HL-60 (cell line): ENCODE measurements at regions not wholly inside any gene's neighbourhood (a gene's known extent, or its start where the extent isn't known, plus 50 kb on each side); places are given as distances from the start of the nearest gene placed in this dataset.

Experiments
- DNase-seq, 2 experiments: peaks; one replicate each; pipeline ENCODE4 v3.0.0-alpha.2; 2010 to 2020; ENCODE audit warnings: low read depth in 1 of 2, low spot score in 1 of 2
- H3K27ac ChIP-seq: fragments of 250-450 bp; sonication (Bioruptor Pico); replicated peaks from 2 replicates; pipeline ENCODE4 v1.5.1; 2020; ENCODE audit warnings: mild to moderate bottlenecking, moderate library complexity
- H3K27me3 ChIP-seq: fragments of 250-450 bp; sonication (Bioruptor Pico); 2 replicates; pipeline ENCODE4 v1.5.1; 2021; ENCODE audit warnings: mild to moderate bottlenecking, moderate library complexity; ENCODE audit not compliant: insufficient read depth, poor library complexity, severe bottlenecking
- H3K4me3 ChIP-seq: replicated peaks from 2 replicates; pipeline ENCODE4 v1.5.1; 2011; ENCODE audit warnings: mild to moderate bottlenecking, control low read depth, low read length; ENCODE audit not compliant: insufficient read depth
- GABPA ChIP-seq: IDR thresholded peaks from 2 replicates; pipeline ENCODE4 v1.6.1; 2012; ENCODE audit warnings: low read depth
- POLR2AphosphoS5 ChIP-seq: IDR thresholded peaks from 2 replicates; pipeline ENCODE4 v1.6.1; 2012; ENCODE audit warnings: low read depth
- REST ChIP-seq: IDR thresholded peaks from 2 replicates; pipeline ENCODE4 v1.6.1; 2012; ENCODE audit warnings: low read depth; ENCODE audit not compliant: insufficient replicate concordance
- SPI1 ChIP-seq: IDR thresholded peaks from 2 replicates; pipeline ENCODE4 v1.6.1; 2012; ENCODE audit warnings: low read depth, mild to moderate bottlenecking, borderline replicate concordance
- TF ChIP-seq, protein P1 (sequence below): IDR thresholded peaks from one replicate; pipeline ENCODE4 v1.5.1; 2011; ENCODE audit warnings: low read length, control low read depth, inconsistent platforms; ENCODE audit not compliant: insufficient read depth

GRCh38 chr10:28930514-28931495, 253.5 kb downstream of the BAMBI start:
- H3K4me3 ChIP-seq = no peak overlapping the region
- H3K27me3 ChIP-seq = no peaks in the 10 kb centered on the region
- no peak for DNase-seq
- H3K27ac ChIP-seq = no peak overlapping the region
- TF ChIP-seq, protein P1, sequence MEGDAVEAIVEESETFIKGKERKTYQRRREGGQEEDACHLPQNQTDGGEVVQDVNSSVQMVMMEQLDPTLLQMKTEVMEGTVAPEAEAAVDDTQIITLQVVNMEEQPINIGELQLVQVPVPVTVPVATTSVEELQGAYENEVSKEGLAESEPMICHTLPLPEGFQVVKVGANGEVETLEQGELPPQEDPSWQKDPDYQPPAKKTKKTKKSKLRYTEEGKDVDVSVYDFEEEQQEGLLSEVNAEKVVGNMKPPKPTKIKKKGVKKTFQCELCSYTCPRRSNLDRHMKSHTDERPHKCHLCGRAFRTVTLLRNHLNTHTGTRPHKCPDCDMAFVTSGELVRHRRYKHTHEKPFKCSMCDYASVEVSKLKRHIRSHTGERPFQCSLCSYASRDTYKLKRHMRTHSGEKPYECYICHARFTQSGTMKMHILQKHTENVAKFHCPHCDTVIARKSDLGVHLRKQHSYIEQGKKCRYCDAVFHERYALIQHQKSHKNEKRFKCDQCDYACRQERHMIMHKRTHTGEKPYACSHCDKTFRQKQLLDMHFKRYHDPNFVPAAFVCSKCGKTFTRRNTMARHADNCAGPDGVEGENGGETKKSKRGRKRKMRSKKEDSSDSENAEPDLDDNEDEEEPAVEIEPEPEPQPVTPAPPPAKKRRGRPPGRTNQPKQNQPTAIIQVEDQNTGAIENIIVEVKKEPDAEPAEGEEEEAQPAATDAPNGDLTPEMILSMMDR = no peak
- no peak for TF ChIP-seq POLR2AphosphoS5
- TF ChIP-seq REST = no peak
- no peak for TF ChIP-seq GABPA
- TF ChIP-seq SPI1 = no peak

- Histone ChIP-seq H3K27ac (no peak overlapping the region), H3K4me3 (no peak overlapping the region), H3K27me3 (no peaks in the 10 kb centered on the region)
- TF ChIP-seq, protein P1 = no peak
- TF ChIP-seq SPI1 (no peak), POLR2AphosphoS5 (no peak), GABPA (no peak), REST (no peak)
- DNase-seq = no peak
Observed at GRCh38 chr10:28935061-28935460, 257.7 kb downstream of the BAMBI start.

DNA sequence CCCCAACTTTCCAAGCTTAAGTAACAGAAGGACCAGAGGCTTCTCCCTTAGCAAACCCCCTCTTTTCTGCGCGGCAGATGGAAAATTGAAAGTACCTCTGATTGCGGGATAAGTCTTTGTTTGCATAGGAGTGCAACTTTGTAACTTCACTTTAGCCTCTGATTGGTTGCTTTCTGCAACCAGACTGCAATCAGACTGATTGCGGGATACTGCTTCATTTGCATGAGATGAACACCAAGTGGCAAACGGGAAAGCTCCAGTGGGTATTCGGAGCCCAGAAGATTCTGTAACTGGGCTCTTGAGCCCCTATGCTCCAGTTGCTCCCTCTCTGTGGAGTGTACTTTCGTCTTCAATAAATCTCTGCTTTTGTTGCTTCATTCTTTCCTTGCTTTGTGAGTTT, 260.6 kb downstream of the BAMBI start:
- H3K27me3 ChIP-seq = no peaks in the 10 kb centered on the region
- TF ChIP-seq, protein P1 = no peak
- no peak for TF ChIP-seq REST
- no peak for TF ChIP-seq POLR2AphosphoS5
- TF ChIP-seq SPI1 = no peak
- no peak for TF ChIP-seq GABPA
- no peak overlapping the region for H3K4me3 ChIP-seq
- no peak overlapping the region for H3K27ac ChIP-seq
- DNase-seq = no peak
